Spleen (tissue), 7 donors: ENCODE measurements at regions not wholly inside any gene's neighbourhood (a gene's known extent, or its start where the extent isn't known, plus 50 kb on each side); places are given as distances from the start of the nearest gene placed in this dataset.

Experiments
- POLR2AphosphoS5 ChIP-seq, 3 donors: sonication (generic); formaldehyde crosslinking; IDR thresholded peaks; one replicate each; pipeline ENCODE4 v1.5.1; 2017; ENCODE audit warnings: antibody characterized with exemption in 3 of 3
- TF ChIP-seq, protein P1 (sequence below), 11 experiments: fragments of 200-600 bp in 7 of 11; fragments of 450-650 bp in 4 of 11; sonication (generic) in 4 of 11; IDR thresholded peaks in 8 of 11; conservative IDR thresholded peaks in 3 of 11; 1 replicate in 7 of 11; 2 replicates in 4 of 11; pipeline versions ENCODE4 v1.4.0 to v1.8.0; 2016 to 2021; ENCODE audit warnings: antibody characterized with exemption in 11 of 11, inconsistent platforms in 4 of 11, mild to moderate bottlenecking in 1 of 11
- donor health status: DM: no; HTN: no; CAD: no; lungs with moderate emphysema.
- donor health status: DM: no; HTN: no; CAD: no.
- donor health status: DM: no; HTN: no; CAD: no.

DNA sequence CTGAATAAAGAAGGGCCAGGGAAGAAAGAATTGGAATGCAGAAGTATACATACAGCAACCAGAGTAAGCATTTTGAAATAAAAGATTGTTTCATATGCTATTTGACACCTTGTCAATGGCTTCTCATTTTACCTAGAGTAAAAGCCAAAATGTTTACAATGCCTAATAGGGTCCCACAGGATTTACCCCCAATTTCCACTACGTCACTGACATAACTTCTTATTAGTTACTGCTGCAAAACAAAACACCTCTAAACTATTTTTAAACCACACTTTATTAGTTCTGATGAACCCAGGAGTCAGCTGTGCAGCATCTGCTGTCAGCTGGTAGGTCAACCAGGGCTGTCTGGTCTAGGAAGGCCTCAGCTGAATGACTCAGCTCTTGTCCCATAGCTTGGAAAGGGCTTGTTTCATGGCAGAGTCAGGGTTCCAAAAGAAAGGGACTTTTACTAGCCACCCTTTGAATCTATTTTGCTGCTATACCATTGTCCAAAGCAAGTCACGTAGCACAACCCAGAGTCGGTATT is 945.1 kb downstream of the EPHA3 start:
- TF ChIP-seq, protein P1, sequence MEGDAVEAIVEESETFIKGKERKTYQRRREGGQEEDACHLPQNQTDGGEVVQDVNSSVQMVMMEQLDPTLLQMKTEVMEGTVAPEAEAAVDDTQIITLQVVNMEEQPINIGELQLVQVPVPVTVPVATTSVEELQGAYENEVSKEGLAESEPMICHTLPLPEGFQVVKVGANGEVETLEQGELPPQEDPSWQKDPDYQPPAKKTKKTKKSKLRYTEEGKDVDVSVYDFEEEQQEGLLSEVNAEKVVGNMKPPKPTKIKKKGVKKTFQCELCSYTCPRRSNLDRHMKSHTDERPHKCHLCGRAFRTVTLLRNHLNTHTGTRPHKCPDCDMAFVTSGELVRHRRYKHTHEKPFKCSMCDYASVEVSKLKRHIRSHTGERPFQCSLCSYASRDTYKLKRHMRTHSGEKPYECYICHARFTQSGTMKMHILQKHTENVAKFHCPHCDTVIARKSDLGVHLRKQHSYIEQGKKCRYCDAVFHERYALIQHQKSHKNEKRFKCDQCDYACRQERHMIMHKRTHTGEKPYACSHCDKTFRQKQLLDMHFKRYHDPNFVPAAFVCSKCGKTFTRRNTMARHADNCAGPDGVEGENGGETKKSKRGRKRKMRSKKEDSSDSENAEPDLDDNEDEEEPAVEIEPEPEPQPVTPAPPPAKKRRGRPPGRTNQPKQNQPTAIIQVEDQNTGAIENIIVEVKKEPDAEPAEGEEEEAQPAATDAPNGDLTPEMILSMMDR (IDR thresholded peaks at IDR 0.05 in 8 of 11, conservative IDR thresholded peaks at IDR 0.05 in 3 of 11), result no peak
- TF ChIP-seq POLR2AphosphoS5 (IDR thresholded peaks at IDR 0.05), result no peak
